ENCODE measurements at regions not wholly inside any gene's neighbourhood (a gene's known extent, or its start where the extent isn't known, plus 50 kb on each side); places are given as distances from the start of the nearest gene placed in this dataset.
"Not testable (repeated sequence)": the region's sequence is repeated elsewhere in the genome, so short reads cannot be mapped to it uniquely, and the experiment has no call there.

DNA sequence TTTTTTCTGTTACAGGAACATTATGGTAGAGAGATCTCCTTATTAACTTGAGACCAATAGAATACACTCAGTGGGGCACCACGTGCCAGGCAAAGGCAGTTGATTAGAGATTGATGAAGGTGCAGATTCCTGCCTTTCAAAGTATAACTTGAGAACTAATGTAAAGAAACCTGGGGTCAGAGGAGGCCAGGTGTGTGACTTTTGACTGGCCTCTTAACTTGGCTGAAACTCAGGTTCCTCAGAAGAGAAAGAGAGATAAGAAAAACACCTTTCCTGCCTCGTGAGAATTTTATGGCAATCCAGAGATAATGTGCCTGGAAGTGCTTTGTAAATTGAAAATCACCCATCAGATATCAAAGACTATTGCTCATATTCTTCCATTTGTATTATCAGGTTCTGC is 110.7 kb upstream of the GZMB start:
- no peak for DNase-seq (ENCODE audit: low read depth)

DNA sequence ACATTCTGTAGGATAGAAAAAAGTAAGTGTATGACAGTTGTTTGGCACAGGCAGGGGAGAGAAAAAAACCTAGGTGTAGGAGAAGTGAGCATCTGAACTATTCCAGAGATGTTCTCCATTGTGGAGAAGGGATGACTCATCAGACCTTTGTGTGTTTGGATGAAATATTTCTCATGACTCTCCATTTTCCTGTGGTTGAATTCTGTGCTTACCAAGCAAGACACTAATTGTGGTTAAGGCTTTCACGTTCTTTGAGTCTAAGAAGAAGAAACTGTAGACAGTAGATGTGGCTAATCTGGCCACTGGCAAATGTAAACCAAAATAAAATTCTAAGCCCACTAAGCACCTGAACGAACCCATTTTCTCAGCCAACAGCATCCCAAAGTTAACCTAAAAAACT is 107.9 kb upstream of the GZMB start:
- DNase-seq (ENCODE audit: low read depth) = peak; percentile 62

DNA sequence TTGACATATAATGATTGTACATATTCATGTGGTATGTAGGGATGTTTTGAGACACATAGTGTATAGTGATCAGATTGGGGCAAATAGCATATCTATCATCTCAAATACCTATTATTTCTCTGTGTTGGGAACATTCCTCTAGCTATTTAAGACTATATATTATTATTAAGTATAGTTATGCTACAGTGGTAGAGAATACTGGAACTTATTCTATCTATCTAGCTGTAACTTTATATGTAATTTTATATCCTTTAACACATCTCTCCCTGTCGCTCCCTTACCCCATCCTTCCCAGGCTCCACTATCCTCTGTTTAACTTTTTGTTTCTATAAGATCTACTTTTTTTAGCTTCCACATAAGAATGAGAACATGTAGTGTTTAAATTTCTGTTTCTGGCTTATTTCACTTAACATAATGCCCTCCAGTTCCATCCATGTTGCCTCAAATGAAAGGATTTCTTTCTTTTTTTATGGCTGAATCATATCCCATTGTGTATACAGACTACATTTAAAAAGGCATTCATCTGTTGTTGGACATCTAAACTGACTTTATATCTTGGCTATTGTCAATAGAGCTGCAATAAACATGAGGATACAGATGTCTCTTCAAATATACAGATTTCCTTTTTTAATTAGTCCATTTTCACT is 102.1 kb upstream of the GZMB start:
- no peak for DNase-seq (ENCODE audit: low read depth)

DNA sequence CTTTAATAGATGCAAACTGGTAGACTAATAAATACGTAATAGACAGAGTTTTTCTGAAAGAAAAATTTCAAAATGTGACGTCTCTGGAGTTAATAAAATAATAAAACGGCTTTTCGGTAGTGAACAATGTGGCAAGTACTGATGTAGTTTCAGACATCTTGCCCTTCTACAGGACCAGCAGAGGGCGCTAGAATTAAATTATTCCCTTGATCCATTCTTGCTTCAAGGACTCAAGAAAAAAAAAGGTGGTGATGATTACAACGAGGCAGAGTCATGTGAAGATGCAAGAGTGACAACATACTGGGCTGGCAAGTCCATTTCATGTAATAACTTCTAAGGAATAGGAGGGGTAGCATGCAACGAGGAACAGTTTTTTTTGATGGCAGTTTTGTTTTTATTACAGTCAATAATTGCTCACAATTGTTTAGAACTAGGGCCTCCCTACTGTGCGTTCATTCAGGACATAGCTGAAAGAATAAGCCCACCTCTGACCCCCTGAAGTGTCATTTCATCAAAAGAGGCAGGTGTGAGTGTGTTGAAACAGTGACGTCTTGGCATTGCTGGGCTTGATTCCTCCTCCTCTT is 101.0 kb upstream of the GZMB start:
- DNase-seq (ENCODE audit: low read depth) = peak; percentile 87

DNA sequence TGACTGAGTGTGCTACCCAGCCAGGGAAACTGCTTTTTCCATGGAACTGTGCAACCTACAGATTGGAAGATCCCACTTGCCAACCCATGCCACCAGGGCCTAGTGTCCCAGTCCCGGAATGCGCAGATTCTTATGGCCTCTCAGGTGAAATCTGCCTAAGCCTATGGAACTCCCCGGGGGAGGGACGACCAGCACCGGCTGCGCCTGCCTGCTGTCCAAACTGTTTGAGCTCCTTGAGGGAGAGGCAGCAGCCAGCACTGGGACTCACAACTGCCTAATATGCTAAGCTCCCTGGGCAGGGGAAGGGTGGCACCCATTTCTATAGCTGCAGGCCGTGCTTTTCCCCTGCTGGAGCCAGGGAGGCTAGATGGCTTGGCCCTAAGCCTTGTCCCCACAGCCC is 92.5 kb upstream of the GZMB start:
- no peak for DNase-seq (ENCODE audit: low read depth)

DNA sequence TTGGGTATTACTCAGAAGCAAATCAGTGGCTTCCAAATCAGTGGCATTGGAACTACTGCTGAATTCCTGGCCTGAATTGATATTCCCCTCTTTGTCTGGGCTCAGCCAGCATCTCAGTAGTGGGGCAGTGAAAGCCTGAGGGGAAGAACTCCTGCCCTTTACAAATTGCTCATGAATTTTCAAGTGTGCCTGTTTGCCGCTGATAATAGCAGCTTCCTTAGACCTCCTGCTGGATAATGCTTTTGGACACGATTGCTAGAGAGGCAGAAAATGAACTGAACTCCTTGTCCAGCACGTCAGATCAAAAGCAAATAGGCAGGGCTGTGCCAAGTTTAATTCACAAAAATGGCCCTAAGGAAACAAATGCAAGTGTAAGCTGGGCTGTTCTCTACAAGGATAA is 91.3 kb upstream of the GZMB start:
- DNase-seq (ENCODE audit: low read depth) = no peak

DNA sequence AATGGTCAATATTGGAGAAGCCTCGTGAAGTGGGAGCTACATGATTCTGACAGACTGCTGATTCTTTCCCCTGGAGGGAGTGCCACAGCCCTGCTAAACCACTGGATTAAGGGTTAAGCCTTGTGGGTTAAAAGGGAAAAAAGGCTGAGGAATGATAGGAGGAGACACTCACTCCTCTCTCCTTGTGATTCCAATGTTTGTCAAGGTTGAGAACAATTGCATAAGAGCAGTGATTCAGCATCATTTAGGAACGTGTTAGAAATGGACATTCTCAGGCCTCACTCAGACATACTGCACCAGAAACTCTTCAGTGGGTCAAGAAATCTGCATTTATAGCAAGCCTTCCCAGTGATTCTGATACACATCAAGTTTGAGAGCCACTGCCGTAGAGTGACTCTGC is 87.8 kb upstream of the GZMB start:
- peak; percentile 16 for DNase-seq (ENCODE audit: low read depth)

DNA sequence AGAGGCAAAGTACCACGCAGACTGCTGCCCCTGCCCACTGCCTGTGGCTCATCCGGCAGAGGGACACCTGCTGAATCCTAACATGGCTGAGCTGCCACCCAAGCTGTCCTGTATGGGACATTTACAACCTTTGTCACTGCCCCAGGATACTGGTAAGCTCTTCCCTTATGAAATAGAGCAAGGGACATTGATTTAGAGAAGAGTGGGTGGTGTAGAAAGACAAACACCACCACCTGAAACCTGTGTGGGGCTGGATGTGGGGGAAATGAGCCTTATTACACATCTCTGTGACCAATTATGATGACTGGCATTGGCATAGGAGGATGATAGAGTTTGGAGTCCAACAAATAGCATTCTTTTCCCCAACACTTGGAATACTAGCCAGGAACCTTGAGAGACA is 81.2 kb upstream of the GZMB start:
- DNase-seq (ENCODE audit: low read depth) = no peak

DNA sequence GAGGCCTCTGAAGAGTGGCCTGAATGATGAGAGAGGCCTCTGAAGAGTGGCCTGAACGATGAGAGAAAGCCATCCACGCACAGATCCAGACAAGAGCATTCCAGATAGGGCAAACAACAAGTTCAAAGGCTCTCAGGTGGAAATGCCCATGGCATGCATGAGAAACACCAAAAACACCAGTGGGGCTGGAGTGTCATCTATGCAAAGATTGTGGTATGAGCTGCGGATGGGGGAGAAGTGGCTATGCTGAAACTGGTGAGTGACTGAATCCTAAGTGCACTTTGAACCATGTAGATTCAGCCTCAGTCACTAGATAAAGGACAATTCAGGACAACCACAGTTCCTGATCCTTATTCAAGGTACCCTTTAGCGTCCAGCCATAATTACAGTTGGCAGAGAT is 79.4 kb upstream of the GZMB start:
- no peak for DNase-seq (ENCODE audit: low read depth)

DNA sequence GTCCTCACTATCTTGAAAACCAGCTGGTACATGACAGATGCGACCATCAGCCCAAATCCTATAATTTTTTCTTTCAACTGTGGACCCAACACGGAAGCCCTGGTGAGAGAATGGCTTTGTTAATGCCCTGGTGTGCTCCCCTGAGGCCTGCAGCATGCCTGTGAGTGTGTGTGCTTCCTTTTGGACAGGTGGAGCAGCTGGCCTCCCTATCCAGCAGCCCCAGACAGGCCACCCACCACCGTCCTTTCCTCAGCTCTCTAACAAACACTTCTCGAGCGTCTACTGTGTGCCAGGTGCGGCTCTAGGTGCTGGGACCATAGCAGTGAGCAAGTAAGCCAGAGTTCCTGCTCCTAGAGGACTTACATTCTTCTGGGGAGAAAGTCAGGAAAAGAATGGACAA is 78.9 kb upstream of the GZMB start:
- DNase-seq (ENCODE audit: low read depth) = no peak

DNA sequence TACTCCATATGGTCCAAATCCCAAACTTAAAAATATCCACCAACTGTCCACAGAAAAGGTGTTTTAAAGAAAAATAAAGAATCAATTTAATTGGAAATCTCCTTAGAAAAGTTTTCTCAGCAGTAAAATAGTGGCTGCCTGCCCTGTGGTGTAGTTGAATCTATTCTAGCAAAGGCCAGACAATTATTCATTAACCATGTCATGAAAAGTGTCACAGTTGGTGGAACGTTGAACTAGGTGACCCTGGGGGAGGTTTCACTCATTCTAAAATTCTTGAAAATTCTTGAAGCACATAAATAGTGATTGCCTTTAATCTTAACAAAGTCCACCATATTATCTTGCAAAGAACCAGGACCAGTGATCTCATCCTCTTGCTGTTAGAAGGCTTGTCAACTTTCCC is 78.4 kb upstream of the GZMB start:
- no peak for DNase-seq (ENCODE audit: low read depth)

DNA sequence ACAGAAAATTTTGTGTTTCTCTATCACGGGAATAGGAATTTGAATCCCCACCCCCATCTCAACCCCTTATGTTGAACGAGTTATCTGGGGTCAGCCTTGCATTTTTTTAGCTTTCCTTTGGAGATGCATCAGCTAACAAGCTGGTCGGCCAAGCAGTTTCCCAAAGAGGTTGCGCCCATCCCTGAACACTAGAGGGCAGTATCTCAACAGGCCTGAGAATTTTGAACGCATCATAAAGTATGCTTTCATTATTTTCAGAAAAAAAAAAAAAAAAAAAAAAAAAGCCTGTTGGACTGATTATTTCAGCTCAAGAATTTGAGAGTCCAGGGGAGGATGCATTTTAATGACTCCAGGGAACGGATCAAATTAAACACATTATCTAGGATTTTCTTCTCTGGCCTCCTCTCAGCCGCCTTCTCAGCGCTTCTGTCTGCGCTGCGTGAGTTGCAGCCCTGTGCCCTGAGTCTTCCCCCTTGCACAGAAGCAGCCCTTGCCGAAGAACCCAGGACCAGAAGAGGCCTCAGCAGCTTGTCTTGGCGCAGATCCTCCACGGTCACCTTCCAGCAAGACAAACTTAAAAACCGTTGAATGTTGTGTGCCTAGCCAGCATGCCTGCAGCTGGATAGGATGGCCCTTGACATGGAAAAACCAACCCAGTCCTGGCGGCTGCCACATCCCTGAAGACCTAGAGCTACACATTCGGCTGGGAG is 76.6 kb upstream of the GZMB start:
- DNase-seq (ENCODE audit: low read depth) = peak; percentile 72

DNA sequence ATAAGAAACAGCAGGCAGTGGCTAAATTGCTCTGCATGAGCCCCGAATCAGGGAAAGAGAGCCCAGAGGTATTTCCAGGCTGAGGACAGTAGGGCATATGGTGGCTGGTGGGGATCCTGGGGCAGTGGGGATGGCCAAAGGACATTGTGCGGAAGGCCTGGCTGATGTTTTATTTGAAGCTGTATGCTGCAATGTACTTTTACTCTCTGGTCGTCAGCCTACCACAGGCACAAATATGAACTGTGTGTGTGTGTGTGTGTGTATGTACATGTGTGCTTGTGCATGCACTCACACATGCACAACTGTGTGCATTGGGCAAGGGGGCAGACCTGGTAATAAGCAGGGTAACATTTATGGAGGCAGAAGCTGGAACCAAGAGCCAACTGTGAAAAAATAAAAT is 74.7 kb upstream of the GZMB start:
- no peak for DNase-seq (ENCODE audit: low read depth)

DNA sequence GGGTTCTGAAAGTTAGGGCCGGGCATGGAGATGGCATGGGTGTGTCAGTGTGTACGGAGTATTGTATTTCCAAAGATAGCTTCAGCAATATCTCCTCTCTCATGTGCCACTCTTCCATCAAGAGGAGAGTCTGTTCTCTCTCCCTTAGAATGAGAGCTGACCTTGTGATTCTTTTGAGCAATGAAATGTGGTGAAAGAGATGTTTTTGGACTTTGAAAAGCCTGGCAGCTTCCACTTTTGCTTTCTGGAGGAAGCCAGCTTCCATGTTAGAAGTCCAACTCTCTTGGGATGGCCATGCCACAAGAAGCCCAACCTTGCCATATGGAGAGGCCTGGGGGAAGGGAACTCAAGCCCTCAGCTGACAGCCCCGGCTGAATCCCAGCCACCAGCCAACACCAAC is 72.4 kb upstream of the GZMB start:
- no peak for DNase-seq (ENCODE audit: low read depth)

DNA sequence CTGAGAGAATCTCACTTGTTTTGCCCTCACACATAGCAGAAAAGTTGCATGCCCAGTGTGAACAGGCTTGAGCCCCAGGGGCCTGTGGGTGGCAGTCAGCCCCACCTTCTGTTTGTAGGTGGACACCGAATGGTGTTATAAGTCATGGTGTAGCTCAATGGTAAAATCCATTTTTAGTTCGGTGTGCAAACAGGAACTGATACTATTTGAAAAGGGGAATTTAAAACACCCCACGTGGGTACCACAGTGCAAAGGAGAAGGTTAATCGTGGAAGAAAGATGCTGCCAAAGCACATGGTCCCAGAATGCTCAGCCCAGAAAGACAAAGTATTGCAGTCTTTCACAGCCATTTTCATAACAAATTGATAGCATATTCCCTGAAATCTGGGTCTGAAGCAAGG is 71.8 kb upstream of the GZMB start:
- DNase-seq (ENCODE audit: low read depth) = no peak

DNA sequence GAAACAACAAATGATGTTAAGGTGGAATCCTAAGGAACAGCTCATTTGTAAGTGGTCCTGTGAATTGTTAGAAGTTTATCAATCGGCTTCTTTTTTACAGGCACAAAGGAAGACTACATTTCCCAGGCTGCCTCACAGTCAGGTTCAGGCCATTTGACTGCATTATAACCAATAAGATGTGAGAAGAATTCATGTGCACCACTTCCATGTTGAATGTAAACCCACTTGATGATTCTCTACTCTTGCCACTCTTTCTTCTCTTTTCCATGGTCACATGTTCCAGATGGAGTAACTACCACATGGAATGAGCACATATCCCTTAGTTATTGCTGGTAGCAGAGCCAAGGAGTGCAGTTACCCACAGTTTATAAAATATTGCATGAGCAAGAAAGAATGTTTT is 67.1 kb upstream of the GZMB start:
- DNase-seq (ENCODE audit: low read depth) = no peak

DNA sequence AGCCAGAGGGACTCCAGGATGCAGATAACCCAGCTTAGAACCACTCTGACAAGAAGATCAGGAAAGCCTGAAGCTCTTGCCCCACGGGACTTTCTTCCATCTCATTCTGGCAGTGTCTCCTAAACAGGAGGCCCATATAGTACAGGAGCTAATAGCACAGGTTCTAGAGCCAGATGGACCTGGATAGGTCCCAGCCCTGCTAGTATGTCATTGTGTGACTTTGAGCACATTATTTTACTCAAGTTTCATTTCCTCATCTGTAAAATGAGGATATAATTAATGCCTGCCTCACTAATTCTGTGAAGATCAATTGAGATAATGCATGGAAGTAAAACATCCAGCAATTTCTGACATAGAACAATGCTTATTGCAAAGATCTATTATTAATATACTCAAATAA is 66.5 kb upstream of the GZMB start:
- no peak for DNase-seq (ENCODE audit: low read depth)

DNA sequence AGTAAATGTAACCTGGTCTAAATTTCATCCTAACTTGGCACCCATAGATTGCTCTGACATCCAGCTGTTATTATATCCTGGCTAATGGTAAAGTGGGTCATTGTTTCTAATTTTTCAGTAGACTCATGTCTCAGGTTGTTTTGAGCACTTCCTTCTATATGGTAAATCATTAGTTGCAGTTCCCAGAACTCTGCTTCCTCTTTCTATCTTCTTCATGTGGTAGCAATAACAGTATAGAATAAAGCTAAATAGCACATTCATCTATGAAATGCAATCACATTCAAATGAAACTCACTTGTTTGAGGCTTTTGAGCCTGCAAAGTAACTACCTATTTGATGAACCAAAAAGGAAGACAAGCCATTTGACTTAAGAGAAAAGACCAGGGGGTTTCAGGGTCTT is 65.1 kb upstream of the GZMB start:
- no peak for DNase-seq (ENCODE audit: low read depth)

DNA sequence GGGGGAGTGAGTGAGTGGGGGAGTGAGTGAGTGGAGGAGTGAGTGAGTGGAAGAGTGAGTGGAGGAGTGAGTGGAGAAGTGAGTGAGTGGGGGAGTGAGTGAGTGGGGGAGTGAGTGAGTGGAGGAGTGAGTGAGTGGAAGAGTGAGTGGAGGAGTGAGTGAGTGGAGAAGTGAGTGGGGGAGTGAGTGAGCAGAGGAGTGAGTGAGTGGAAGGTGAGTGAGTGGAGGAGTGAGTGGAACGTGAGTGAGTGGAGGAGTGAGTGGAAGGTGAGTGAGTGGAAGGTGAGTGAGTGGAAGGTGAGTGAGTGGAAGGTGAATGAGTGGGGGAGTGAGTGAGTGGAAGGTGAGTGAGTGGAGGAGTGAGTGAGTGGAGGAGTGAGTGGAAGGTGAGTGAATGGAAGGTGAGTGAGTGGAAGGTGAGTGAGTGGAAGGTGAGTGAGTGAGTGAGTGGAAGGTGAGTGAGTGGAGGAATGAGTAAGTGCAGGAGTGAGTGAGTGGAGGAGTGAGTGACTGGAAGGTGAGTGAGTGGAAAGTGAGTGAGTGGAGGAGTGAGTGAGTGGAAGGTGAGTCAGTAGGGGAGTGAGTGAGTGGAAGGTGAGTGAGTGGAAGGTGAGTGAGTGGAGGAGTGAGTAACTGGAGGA is 62.4 kb upstream of the GZMB start:
- not testable (repeated sequence) for DNase-seq (ENCODE audit: low read depth)

DNA sequence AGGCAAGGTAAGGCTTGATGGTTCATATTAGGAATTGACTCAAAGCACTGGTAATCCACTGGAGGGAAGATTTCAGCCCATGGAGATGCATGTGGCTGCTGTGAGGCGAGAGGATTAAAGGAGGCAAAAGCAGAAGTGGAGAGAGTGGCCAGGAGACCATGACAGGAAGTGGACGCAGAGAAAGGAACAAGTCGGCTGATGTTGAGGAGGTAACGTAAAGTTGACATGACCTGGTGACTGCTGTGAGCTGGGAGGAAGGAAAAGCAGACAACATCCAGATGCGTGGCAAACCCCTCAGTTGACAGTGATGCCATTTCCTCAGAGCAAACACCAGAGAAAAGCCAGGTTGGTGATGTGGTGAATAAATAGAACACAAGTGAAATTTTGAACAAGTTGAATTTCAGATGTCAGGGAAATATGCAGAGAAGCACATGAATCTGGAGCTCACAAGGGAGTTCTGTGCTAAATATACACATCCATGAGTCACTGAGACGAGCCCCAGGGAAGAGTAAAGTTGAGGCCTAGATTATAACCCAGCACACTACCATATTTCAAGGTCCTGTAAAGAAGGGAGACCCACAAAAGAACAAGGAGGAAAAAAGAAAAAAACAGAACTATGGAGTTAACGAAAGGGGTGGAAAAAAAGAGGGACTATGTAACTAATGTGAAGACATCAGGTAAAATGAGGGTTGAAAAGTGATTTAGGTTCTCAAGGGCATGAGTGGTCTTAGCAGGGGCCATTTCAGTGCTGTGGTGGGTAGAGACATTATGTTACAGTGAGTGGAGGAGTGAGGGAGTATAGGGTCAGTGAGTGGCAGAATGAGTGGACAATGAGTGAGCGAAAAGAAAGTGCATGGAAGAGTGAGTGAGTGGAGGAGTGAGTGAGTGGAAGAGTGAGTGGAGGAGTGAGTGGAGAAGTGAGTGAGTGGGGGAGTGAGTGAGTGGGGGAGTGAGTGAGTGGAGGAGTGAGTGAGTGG is 61.6 kb upstream of the GZMB start:
- no peak for DNase-seq (ENCODE audit: low read depth)

DNA sequence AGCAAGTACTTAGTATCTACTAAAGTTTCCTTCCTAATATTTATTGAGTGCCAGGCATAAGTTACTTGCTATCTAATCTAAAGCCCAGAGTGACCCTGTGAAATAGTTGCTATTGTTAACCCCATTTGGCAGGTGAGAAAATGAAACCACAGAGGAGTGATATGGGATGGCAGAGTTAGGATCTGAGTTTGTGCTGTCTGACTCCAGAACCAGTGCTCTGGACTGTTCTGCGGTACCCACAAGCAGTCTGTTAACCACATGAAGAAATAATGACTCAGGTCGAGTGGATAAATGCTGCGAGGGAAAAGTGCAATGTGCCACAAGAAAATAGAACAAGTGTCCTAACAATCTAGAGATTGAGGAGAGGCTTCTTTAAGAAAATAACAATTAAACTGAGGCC is 60.7 kb upstream of the GZMB start:
- no peak for DNase-seq (ENCODE audit: low read depth)
